Karpas-422 (cell line): ENCODE measurements at regions not wholly inside any gene's neighbourhood (a gene's known extent, or its start where the extent isn't known, plus 50 kb on each side); places are given as distances from the start of the nearest gene placed in this dataset.

Experiments
- DNase-seq: peaks from one replicate; pipeline ENCODE4 v3.0.0-alpha.2; 2015
- H2AFZ ChIP-seq: fragments of 200-600 bp; sonication (generic); 2 replicates; pipeline ENCODE4 v1.6.1; 2014; ENCODE audit warnings: antibody characterized with exemption, low read length, mixed read lengths
- H3K27ac ChIP-seq: fragments of 200-600 bp; sonication (generic); 2 replicates; pipeline ENCODE4 v1.5.1; 2014; ENCODE audit warnings: mild to moderate bottlenecking, low read length, moderate library complexity
- H3K27me3 ChIP-seq: fragments of 200-600 bp; sonication (generic); 2 replicates; pipeline ENCODE4 v1.6.1; 2014; ENCODE audit warnings: low read length, mixed read lengths
- H3K36me3 ChIP-seq: fragments of 200-600 bp; sonication (generic); 2 replicates; pipeline ENCODE4 v1.6.1; 2014; ENCODE audit warnings: low read length, mixed read lengths; ENCODE audit not compliant: insufficient read depth
- H3K4me1 ChIP-seq: fragments of 200-600 bp; sonication (generic); 2 replicates; pipeline ENCODE4 v1.6.1; 2014; ENCODE audit warnings: mild to moderate bottlenecking, low read length, mixed read lengths
- H3K4me2 ChIP-seq: fragments of 200-600 bp; sonication (generic); 2 replicates; pipeline ENCODE4 v1.6.1; 2014; ENCODE audit warnings: low read length, low read depth, mild to moderate bottlenecking; ENCODE audit not compliant: poor library complexity, severe bottlenecking
- H3K4me3 ChIP-seq: fragments of 200-600 bp; sonication (generic); 2 replicates; pipeline ENCODE4 v1.5.1; 2014; ENCODE audit warnings: mild to moderate bottlenecking, antibody characterized with exemption, low read length, mixed read lengths
- H3K79me2 ChIP-seq: fragments of 200-600 bp; sonication (generic); 2 replicates; pipeline ENCODE4 v1.6.1; 2014; ENCODE audit warnings: mild to moderate bottlenecking, low read length, mixed read lengths
- H3K9ac ChIP-seq: fragments of 200-600 bp; sonication (generic); 2 replicates; pipeline ENCODE4 v1.6.0; 2014; ENCODE audit warnings: low read length
- H3K9me2 ChIP-seq: fragments of 200-600 bp; sonication (generic), shearing (Covaris generic); replicated peaks from 2 replicates; pipeline ENCODE4 v1.6.0; 2014; ENCODE audit warnings: mild to moderate bottlenecking, low read length, moderate library complexity; ENCODE audit not compliant: insufficient read depth
- H3K9me3 ChIP-seq: fragments of 300-700, 200-600 bp; sonication (generic); 2 replicates; pipeline ENCODE4 v1.6.1; 2014; ENCODE audit warnings: low read length, mixed read lengths
- H4K20me1 ChIP-seq: fragments of 200-600 bp; sonication (generic); 2 replicates; pipeline ENCODE4 v1.6.1; 2014; ENCODE audit warnings: mild to moderate bottlenecking, antibody characterized with exemption, low read length, low read depth; ENCODE audit not compliant: insufficient read depth

DNA sequence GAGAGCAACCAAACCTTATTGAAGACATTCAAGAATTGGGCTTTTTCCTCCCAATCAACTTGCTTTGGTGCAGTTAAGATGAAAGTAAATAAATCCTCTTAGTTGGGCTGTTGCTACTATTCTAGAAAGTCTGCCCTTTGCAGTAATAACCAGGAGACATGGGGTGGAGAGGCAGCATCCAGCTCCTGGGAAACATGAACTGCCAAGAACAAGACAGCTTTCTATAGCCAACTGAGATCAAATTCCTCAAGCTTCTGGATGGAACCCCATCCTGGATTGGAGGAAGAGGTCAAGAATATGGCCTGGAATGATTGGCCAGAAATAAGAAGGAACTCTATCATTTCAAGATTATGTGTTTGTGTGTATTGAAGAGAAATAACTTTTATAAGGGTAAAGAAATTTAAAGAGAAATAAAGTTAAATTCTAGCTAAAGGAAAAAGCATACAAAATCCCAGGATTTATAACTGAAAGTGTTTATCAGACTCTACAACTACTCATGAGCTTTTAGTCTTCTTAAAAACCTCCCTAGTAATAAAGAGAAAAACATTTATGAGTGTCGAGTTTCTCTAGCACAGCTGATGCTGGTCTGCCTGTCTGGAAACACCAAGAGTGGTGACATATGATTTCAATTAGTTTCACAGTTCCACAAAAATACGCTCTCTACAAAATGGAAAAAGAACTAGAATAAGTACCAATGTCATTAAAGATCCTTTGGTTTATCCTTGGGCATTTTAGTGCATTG lies 70.1 kb upstream of the COL1A2 start:
- no peak overlapping the region for H3K9ac ChIP-seq
- no peak for DNase-seq

DNA sequence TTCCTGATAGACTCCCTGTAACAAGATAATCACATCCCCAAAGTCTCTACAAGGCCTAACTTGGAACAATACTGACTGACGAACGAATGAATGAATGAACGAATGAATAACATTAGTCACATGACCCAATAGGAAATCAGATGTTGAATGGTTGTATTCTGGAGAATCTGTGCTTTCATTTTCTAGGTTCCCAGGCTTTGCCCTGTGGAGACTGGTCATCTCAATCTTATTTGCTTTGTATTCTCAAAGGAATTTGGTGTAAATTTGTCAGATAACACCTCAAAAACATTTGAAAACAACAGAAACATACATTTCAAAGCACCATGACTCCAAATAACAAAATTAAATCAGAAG lies 69.6 kb upstream of the COL1A2 start:
- Histone ChIP-seq H2AFZ (no peak overlapping the region), H4K20me1 (no peaks in the 10 kb centered on the region), H3K4me3 (no peak overlapping the region), H3K4me1 (no peaks in the 10 kb centered on the region), H3K36me3 (no peaks in the 10 kb centered on the region), H3K4me2 (no peak overlapping the region), H3K9me2 (no peaks in the 10 kb centered on the region), H3K9ac (no peak overlapping the region), H3K27me3 (0 out of 2 replicates have a peak, but pooled peaks cover 2% of the 10 kb centered on the region), H3K79me2 (no peaks in the 10 kb centered on the region), H3K27ac (no peak overlapping the region), H3K9me3 (no peaks in the 10 kb centered on the region)
- no peak for DNase-seq

More for the DNA sequence above, 70.1 kb upstream of the COL1A2 start:
- no peaks in the 10 kb centered on the region for H3K79me2 ChIP-seq
- no peak overlapping the region for H2AFZ ChIP-seq
- no peaks in the 10 kb centered on the region for H3K36me3 ChIP-seq
- no peaks in the 10 kb centered on the region for H3K9me3 ChIP-seq
- H3K27me3 ChIP-seq = 0 out of 2 replicates have a peak, but pooled peaks cover 2% of the 10 kb centered on the region
- no peak overlapping the region for H3K4me2 ChIP-seq
- H3K27ac ChIP-seq = no peak overlapping the region
- no peaks in the 10 kb centered on the region for H3K9me2 ChIP-seq
- H3K4me1 ChIP-seq = no peaks in the 10 kb centered on the region
- no peaks in the 10 kb centered on the region for H4K20me1 ChIP-seq
- H3K4me3 ChIP-seq = no peak overlapping the region

DNA sequence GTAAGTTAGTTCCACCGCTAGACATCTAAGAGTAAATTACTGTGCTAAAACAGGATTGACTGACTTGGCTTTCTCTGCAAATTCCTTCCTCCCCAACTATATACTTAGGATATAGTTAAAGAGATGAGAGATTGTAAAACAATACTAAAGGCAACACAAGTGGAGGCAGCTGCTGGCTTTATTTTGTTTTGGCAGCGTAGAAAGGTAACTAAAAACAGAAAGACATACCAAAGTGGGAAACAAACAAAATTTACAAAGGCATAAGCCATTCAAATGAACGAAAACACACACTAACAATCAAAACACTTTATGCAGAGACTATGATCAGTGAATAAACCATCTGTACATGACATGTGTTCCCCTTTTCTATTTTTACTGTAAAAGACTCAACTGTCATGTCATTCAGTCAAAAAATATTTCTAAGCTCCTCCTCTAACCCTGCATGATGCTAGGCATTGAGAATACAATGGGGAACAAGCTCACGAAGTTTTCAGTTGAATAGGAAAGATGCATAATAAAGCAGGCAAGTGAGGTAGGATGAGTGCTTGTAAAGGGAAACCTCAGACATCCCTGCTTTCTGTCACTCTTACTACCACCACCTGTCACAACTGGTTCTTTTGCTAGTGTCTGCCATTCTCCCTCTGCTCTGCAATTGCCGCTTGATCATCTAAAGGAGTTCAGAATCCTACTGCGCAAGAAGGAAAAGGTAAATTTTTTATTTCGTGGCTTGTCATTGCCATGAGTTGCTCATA lies 64.2 kb upstream of the COL1A2 start:
- H3K9me2 ChIP-seq = no peaks in the 10 kb centered on the region
- H3K36me3 ChIP-seq = no peaks in the 10 kb centered on the region
- no peaks in the 10 kb centered on the region for H3K4me1 ChIP-seq
- H3K4me3 ChIP-seq = no peak overlapping the region
- no peak overlapping the region for H3K27ac ChIP-seq
- H3K4me2 ChIP-seq = no peak overlapping the region
- no peak overlapping the region for H3K9ac ChIP-seq
- H3K79me2 ChIP-seq = no peaks in the 10 kb centered on the region
- H4K20me1 ChIP-seq = no peaks in the 10 kb centered on the region
- no peak for DNase-seq
- H2AFZ ChIP-seq = no peak overlapping the region
- H3K27me3 ChIP-seq = no peaks in the 10 kb centered on the region
- H3K9me3 ChIP-seq = no peaks in the 10 kb centered on the region

DNA sequence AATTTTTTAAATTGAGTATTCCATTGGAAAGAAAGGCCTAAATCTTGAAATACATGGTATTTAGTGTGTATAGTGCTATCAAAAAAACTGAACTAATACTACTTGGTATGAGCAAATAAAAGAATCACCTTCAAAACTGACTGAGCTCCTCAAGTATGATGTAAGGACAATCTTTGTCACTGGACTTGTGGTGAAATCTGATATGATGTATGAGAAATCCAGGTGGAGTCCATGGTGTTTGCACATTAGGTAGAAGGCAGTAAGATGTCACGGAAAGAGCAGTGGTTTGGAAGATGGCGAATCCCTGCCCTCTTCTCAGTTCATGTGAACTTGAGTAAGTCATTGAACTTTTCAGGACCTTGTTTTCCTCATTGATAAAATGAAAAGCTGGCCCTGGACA lies 62.1 kb upstream of the COL1A2 start:
- no peak overlapping the region for H3K27ac ChIP-seq
- no peaks in the 10 kb centered on the region for H3K9me2 ChIP-seq
- H3K9me3 ChIP-seq = no peaks in the 10 kb centered on the region
- no peak overlapping the region for H3K4me2 ChIP-seq
- H4K20me1 ChIP-seq = no peaks in the 10 kb centered on the region
- H3K4me1 ChIP-seq = no peaks in the 10 kb centered on the region
- H3K27me3 ChIP-seq = no peaks in the 10 kb centered on the region
- H3K4me3 ChIP-seq = no peak overlapping the region
- DNase-seq = no peak
- no peaks in the 10 kb centered on the region for H3K36me3 ChIP-seq
- no peak overlapping the region for H3K9ac ChIP-seq
- H3K79me2 ChIP-seq = no peaks in the 10 kb centered on the region
- H2AFZ ChIP-seq = no peak overlapping the region

DNA sequence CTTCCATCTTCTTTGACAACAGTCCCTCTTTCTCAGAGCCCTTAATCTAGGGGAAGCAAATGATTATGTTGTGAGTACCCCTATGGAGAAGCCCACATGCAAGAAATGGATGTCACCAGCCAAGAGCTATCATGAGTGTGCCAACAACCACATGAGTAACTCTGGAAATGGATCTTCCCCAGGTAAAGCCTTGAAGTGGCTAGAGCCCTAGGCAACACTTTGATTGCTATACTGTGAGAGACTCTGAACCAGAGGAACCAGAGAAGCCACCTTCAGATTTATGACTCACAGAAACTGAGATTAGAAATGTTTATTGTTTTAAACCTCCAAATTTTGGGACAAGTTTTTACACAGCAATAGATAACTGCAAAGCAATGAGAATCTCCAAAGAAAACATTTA lies 60.9 kb upstream of the COL1A2 start:
- no peaks in the 10 kb centered on the region for H3K9me3 ChIP-seq
- no peaks in the 10 kb centered on the region for H3K36me3 ChIP-seq
- no peak overlapping the region for H3K27ac ChIP-seq
- H3K9ac ChIP-seq = no peak overlapping the region
- no peaks in the 10 kb centered on the region for H3K79me2 ChIP-seq
- no peak overlapping the region for H3K4me3 ChIP-seq
- no peak overlapping the region for H2AFZ ChIP-seq
- no peaks in the 10 kb centered on the region for H3K27me3 ChIP-seq
- no peaks in the 10 kb centered on the region for H3K9me2 ChIP-seq
- no peak for DNase-seq
- H4K20me1 ChIP-seq = no peaks in the 10 kb centered on the region
- no peaks in the 10 kb centered on the region for H3K4me1 ChIP-seq
- no peak overlapping the region for H3K4me2 ChIP-seq

DNA sequence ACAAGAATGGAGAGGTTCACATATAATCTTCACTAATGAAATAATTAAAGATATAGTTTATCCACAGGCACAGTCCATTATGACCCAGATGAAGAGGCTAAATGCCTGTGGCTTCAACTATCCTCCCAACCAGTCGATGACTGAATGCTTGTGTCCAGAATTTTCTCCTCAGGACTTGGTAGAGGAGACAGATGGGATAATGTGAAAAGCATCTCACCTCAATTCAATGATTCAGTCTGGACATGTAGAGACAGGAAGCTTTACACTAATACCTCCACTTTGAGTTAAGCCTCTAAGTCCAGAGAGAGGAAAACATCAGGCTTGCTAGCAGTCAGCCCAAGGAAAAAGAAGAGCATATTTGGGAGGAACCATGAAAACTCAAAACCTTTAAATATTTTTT lies 59.1 kb upstream of the COL1A2 start:
- H3K36me3 ChIP-seq = no peaks in the 10 kb centered on the region
- DNase-seq = no peak
- H4K20me1 ChIP-seq = no peaks in the 10 kb centered on the region
- no peaks in the 10 kb centered on the region for H3K9me2 ChIP-seq
- H3K27ac ChIP-seq = no peak overlapping the region
- H3K79me2 ChIP-seq = no peaks in the 10 kb centered on the region
- H3K9ac ChIP-seq = no peak overlapping the region
- H3K27me3 ChIP-seq = no peaks in the 10 kb centered on the region
- H3K4me1 ChIP-seq = no peaks in the 10 kb centered on the region
- H3K9me3 ChIP-seq = no peaks in the 10 kb centered on the region
- H2AFZ ChIP-seq = no peak overlapping the region
- no peak overlapping the region for H3K4me3 ChIP-seq
- H3K4me2 ChIP-seq = no peak overlapping the region

DNA sequence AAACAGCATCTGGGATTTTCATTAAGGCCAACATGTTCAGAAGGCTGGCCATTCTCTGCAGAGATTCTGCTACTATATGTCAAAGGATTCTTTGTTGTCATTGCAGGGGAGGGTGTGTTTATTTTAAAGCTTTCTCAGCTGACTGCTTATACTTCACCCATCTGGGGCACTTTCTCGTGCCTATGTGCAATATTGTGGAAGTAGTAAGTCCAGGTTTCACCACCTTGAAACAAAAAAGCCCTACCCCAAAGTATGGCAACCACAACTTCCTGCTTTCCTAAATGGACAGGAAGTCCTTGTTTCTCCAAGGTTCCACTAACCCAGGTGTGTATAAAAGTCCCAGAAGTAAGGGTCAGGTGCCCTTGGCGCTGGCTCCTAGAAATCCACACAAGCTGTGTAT lies 58.7 kb upstream of the COL1A2 start:
- H3K27ac ChIP-seq = no peak overlapping the region

DNA sequence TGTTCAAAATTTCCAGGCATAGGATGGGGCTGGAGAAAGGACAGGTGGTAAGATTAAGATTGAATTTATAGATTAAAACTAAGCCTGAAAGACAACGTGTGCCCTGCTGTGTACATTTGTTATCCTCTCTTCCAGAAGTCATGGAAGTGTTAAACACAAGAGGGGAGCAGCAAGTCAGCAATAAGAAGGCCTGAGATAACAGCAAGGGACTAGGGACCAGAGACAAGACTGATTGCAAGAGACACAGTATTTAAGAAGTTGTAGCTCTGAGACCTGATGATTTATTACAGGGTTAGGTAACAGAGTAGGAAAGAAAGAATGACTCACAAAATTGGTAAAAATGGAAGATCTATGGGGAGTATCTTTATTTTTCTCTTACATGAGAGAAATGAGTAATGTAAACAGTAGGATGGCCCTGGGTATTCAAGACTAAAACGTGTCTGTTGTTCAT lies 55.7 kb upstream of the COL1A2 start:
- Histone ChIP-seq H3K9me3 (no peaks in the 10 kb centered on the region), H3K27ac (no peak overlapping the region), H3K4me3 (no peak overlapping the region), H3K4me1 (no peaks in the 10 kb centered on the region), H4K20me1 (no peaks in the 10 kb centered on the region), H2AFZ (no peak overlapping the region), H3K36me3 (no peaks in the 10 kb centered on the region), H3K9me2 (no peaks in the 10 kb centered on the region), H3K27me3 (no peaks in the 10 kb centered on the region), H3K9ac (no peak overlapping the region), H3K79me2 (no peaks in the 10 kb centered on the region), H3K4me2 (no peak overlapping the region)
- no peak for DNase-seq

More for the DNA sequence above, 58.7 kb upstream of the COL1A2 start:
- H3K79me2 ChIP-seq = no peaks in the 10 kb centered on the region
- H3K4me2 ChIP-seq = no peak overlapping the region
- no peaks in the 10 kb centered on the region for H3K9me3 ChIP-seq
- H3K36me3 ChIP-seq = no peaks in the 10 kb centered on the region
- H3K9me2 ChIP-seq = no peaks in the 10 kb centered on the region
- H3K9ac ChIP-seq = no peak overlapping the region
- H4K20me1 ChIP-seq = no peaks in the 10 kb centered on the region
- no peaks in the 10 kb centered on the region for H3K4me1 ChIP-seq
- DNase-seq = no peak
- no peaks in the 10 kb centered on the region for H3K27me3 ChIP-seq
- no peak overlapping the region for H2AFZ ChIP-seq
- H3K4me3 ChIP-seq = no peak overlapping the region
